ENCODE measurements at regions not wholly inside any gene's neighbourhood (a gene's known extent, or its start where the extent isn't known, plus 50 kb on each side); places are given as distances from the start of the nearest gene placed in this dataset.

DNA sequence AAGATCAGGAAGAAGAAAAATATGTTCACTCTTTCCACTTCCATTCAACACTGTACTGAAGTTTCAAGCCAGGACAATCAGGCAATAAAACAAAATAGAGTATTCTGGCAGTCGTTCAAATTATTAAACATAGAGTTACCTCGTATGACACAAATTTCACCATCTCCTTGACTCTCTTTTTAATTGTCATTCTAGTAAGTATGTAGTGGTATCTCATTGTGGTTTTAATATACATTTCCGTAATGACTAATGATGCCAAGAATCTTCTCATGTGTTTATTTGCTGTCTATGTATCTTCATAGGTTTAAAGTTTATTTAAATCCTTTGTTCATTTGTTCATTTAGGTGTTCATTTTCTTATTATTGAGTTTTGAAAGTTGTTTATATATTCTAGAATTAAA is 352.2 kb downstream of the IDS start:
- Histone ChIP-seq H3K27ac (ENCODE audit: insufficient read depth, low read length) (no peak overlapping the region), H3K27me3 (ENCODE audit: control insufficient read depth, insufficient read depth, low read length) (no peaks in the 10 kb centered on the region), H2AFZ (ENCODE audit: low read length) (no peak overlapping the region), H3K9me3 (ENCODE audit: control insufficient read depth, insufficient read depth, low read depth, low read length) (no peaks in the 10 kb centered on the region), H3K4me3 (replicated peaks in 1 of 4; ENCODE audit: control extremely low read depth in 1 of 4, insufficient read depth in 1 of 4, low read depth in 3 of 4, low read length in 4 of 4) (no peak overlapping the region), H3K9ac (ENCODE audit: insufficient read depth, low read length) (no peak overlapping the region), H3K79me2 (ENCODE audit: control insufficient read depth, insufficient read depth, low read length) (no peaks in the 10 kb centered on the region), H3K4me2 (ENCODE audit: extremely low read depth, insufficient read depth, low read length) (no peak overlapping the region), H3K36me3 (ENCODE audit: control insufficient read depth, insufficient read depth, low read length) (no peaks in the 10 kb centered on the region), H3K4me1 (ENCODE audit: control insufficient read depth, extremely low read depth, insufficient read depth, low read length) (no peaks in the 10 kb centered on the region), H4K20me1 (ENCODE audit: control insufficient read depth, extremely low read depth, insufficient read depth, low read length) (no peaks in the 10 kb centered on the region)
- TF ChIP-seq, protein P1, sequence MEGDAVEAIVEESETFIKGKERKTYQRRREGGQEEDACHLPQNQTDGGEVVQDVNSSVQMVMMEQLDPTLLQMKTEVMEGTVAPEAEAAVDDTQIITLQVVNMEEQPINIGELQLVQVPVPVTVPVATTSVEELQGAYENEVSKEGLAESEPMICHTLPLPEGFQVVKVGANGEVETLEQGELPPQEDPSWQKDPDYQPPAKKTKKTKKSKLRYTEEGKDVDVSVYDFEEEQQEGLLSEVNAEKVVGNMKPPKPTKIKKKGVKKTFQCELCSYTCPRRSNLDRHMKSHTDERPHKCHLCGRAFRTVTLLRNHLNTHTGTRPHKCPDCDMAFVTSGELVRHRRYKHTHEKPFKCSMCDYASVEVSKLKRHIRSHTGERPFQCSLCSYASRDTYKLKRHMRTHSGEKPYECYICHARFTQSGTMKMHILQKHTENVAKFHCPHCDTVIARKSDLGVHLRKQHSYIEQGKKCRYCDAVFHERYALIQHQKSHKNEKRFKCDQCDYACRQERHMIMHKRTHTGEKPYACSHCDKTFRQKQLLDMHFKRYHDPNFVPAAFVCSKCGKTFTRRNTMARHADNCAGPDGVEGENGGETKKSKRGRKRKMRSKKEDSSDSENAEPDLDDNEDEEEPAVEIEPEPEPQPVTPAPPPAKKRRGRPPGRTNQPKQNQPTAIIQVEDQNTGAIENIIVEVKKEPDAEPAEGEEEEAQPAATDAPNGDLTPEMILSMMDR (conservative IDR thresholded peaks at IDR 0.05 in 1 of 2, IDR thresholded peaks at IDR 0.05 in 1 of 2; ENCODE audit: low read depth in 1 of 2, low read length in 2 of 2) = no peak
- TF ChIP-seq EZH2 (IDR thresholded peaks at IDR 0.05; ENCODE audit: low read length, missing control alignments) = no peak
- peak in 1 of 2 donors; percentile 0 for DNase-seq (ENCODE audit: low read depth in 2 of 2)

DNA sequence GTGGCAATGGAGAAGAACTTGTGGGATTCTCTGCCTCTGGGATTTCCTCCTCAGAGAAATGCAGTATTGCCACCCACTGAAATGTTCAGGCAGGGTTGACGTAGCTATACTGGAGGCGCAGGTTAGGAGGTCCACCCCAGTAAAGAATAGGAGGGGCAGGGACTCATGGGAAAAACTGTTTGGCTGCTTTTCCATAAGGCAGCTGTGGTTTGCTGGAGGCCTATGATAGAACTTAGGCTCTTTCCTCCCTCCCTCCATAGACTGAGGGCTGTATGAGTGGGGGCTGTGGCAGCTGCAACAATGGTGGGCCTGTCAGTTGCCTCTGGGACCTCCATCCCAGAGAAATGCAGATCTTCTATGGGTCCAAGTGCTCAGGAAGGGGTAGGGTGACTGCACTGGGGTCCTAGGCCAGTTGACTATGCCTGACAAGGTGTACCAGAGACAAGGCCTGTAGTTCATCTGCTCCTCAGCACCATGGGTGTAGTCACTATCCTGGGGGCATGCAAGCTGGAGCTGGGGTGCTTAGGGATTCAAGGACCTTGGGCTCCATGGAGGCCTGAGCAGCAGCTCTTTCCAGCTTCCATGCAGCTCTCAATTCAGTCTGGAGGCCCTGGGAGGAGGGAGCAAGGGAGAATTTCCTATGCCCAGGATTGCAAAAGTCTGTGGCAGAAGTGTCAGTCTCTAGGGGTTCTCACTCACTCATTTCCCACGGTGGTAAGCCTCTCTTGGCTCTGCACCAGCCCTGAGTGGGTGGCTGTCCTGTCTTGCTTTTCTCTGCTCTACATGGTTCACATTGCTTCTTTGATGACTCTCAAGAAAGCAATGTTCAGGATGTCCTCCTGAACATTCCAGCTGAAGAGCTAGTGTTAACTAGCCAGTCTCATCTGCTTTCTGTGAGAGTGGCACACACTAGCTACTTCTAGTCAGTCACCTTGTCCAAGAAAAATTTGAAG is 353.0 kb downstream of the IDS start:
- Histone ChIP-seq H2AFZ (ENCODE audit: low read length) (no peak overlapping the region), H3K27ac (ENCODE audit: insufficient read depth, low read length) (no peak overlapping the region), H3K4me2 (ENCODE audit: extremely low read depth, insufficient read depth, low read length) (no peak overlapping the region), H3K27me3 (ENCODE audit: control insufficient read depth, insufficient read depth, low read length) (no peaks in the 10 kb centered on the region), H3K9me3 (ENCODE audit: control insufficient read depth, insufficient read depth, low read depth, low read length) (no peaks in the 10 kb centered on the region), H3K36me3 (ENCODE audit: control insufficient read depth, insufficient read depth, low read length) (no peaks in the 10 kb centered on the region), H3K9ac (ENCODE audit: insufficient read depth, low read length) (no peak overlapping the region), H3K4me1 (ENCODE audit: control insufficient read depth, extremely low read depth, insufficient read depth, low read length) (no peaks in the 10 kb centered on the region), H3K79me2 (ENCODE audit: control insufficient read depth, insufficient read depth, low read length) (no peaks in the 10 kb centered on the region), H3K4me3 (replicated peaks in 1 of 4; ENCODE audit: control extremely low read depth in 1 of 4, insufficient read depth in 1 of 4, low read depth in 3 of 4, low read length in 4 of 4) (no peak overlapping the region), H4K20me1 (ENCODE audit: control insufficient read depth, extremely low read depth, insufficient read depth, low read length) (no peaks in the 10 kb centered on the region)
- DNase-seq (ENCODE audit: low read depth in 2 of 2) = peak; percentile 5 to 72
- no peak for TF ChIP-seq EZH2 (IDR thresholded peaks at IDR 0.05; ENCODE audit: low read length, missing control alignments)
- TF ChIP-seq, protein P1 (conservative IDR thresholded peaks at IDR 0.05 in 1 of 2, IDR thresholded peaks at IDR 0.05 in 1 of 2; ENCODE audit: low read depth in 1 of 2, low read length in 2 of 2) = no peak

DNA sequence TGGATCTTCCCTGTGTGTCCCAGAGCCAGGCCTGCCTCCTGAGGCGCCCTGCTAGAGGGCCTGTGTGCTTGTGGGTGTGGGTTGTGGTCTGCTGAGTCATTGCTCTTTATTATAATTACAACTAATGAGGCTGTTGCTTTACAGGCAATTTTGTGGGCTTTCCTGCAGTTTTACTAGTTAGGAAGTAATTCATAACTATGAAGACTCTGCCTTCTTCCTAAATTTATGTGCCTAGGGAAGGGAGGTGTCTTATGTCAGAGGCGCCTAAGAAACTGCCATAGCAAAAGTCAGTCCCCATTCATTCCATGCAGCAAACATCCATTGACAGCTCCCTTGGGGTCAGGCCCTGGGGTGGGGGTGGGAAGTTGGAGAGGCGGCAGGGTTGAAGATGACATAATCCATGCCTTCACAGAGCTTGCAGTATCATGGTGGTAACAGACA is 359.2 kb downstream of the IDS start:
- no peaks in the 10 kb centered on the region for H3K36me3 ChIP-seq (ENCODE audit: control insufficient read depth, insufficient read depth, low read length)
- H3K9ac ChIP-seq (ENCODE audit: insufficient read depth, low read length) = no peak overlapping the region
- H3K27me3 ChIP-seq (ENCODE audit: control insufficient read depth, insufficient read depth, low read length) = no peaks in the 10 kb centered on the region
- H3K4me1 ChIP-seq (ENCODE audit: control insufficient read depth, extremely low read depth, insufficient read depth, low read length) = no peaks in the 10 kb centered on the region
- H3K9me3 ChIP-seq (ENCODE audit: control insufficient read depth, insufficient read depth, low read depth, low read length) = no peaks in the 10 kb centered on the region
- H3K4me2 ChIP-seq (ENCODE audit: extremely low read depth, insufficient read depth, low read length) = no peak overlapping the region
- no peak overlapping the region for H3K27ac ChIP-seq (ENCODE audit: insufficient read depth, low read length)
- H4K20me1 ChIP-seq (ENCODE audit: control insufficient read depth, extremely low read depth, insufficient read depth, low read length) = no peaks in the 10 kb centered on the region
- H3K4me3 ChIP-seq (replicated peaks in 1 of 4; ENCODE audit: control extremely low read depth in 1 of 4, insufficient read depth in 1 of 4, low read depth in 3 of 4, low read length in 4 of 4) = no peak overlapping the region
- H2AFZ ChIP-seq (ENCODE audit: low read length) = no peak overlapping the region
- DNase-seq (ENCODE audit: low read depth in 2 of 2) = peak; percentile 17 to 39
- no peaks in the 10 kb centered on the region for H3K79me2 ChIP-seq (ENCODE audit: control insufficient read depth, insufficient read depth, low read length)
- TF ChIP-seq, protein P1 (conservative IDR thresholded peaks at IDR 0.05 in 1 of 2, IDR thresholded peaks at IDR 0.05 in 1 of 2; ENCODE audit: low read depth in 1 of 2, low read length in 2 of 2) = no peak
- no peak for TF ChIP-seq EZH2 (IDR thresholded peaks at IDR 0.05; ENCODE audit: low read length, missing control alignments)
